AG09309 (cell line): ENCODE measurements at regions not wholly inside any gene's neighbourhood (a gene's known extent, or its start where the extent isn't known, plus 50 kb on each side); places are given as distances from the start of the nearest gene placed in this dataset.
A peak's percentile ranks its signal among the peaks of the same experiment; 100 is the strongest.

Experiments
- DNase-seq: peaks from one replicate; pipeline ENCODE4 v3.0.0-alpha.2; 2010; ENCODE audit warnings: low read depth
- H3K4me3 ChIP-seq: 2 replicates; pipeline ENCODE4 v1.5.1; 2011; ENCODE audit warnings: mild to moderate bottlenecking, low read depth, low read length, moderate library complexity; ENCODE audit not compliant: control insufficient read depth
- TF ChIP-seq, protein P1 (sequence below): IDR thresholded peaks from 2 replicates; pipeline ENCODE4 v1.5.1; 2011; ENCODE audit warnings: mild to moderate bottlenecking, low read depth, low read length, inconsistent platforms; ENCODE audit not compliant: insufficient read depth, control insufficient read depth; ENCODE audit errors: missing control alignments

DNA sequence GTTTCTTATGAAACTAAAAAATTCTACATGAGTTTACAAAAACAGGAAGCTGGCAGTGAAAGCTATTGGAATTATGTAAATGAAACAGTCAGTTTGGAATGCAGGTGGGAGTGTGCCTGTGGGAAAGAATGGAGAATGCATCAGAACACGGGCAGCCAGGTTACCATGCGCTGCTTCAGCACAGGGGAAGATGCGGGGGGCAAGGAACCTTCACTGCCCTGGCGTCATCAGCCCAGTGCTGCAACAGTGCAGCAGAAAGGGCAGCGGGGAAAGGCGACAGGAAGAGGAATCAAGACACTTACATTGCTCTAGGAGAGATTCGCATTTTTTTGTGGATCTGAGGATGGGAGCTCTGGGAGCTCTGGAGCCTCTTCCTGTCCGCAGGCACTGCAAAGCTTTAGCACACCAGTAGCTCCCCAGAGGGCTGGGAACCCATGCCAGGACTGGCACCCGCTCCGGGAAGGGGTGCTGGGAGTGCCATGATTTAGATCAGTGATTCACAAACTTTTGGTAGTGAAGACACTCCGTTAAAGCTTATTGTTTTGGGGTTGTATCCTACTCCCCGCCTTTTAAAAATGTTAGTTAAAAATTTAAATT is 64.1 kb upstream of the WDR26 start:
- no peak overlapping the region for H3K4me3 ChIP-seq
- no peak for DNase-seq
- TF ChIP-seq, protein P1, sequence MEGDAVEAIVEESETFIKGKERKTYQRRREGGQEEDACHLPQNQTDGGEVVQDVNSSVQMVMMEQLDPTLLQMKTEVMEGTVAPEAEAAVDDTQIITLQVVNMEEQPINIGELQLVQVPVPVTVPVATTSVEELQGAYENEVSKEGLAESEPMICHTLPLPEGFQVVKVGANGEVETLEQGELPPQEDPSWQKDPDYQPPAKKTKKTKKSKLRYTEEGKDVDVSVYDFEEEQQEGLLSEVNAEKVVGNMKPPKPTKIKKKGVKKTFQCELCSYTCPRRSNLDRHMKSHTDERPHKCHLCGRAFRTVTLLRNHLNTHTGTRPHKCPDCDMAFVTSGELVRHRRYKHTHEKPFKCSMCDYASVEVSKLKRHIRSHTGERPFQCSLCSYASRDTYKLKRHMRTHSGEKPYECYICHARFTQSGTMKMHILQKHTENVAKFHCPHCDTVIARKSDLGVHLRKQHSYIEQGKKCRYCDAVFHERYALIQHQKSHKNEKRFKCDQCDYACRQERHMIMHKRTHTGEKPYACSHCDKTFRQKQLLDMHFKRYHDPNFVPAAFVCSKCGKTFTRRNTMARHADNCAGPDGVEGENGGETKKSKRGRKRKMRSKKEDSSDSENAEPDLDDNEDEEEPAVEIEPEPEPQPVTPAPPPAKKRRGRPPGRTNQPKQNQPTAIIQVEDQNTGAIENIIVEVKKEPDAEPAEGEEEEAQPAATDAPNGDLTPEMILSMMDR: no peak

DNA sequence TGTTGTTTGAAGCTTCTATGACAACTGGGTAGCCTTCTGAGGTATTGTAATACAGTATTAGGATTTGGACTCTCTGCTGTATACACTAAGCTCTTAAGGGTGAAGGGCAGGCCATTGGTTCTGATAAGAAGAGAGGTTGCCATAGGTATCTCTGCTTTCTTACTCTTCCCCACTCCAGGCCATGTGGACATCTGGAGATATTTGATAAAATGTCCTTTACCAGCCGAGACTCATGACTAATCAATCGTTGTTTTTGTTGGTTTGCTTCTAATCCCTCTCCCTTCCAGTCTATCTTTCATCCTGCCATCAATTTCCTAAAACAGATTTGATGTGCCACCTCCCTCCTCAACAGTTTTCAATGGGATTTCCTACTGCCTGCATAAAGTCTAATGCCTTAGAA is 64.6 kb upstream of the WDR26 start:
- no peak for DNase-seq
- no peak overlapping the region for H3K4me3 ChIP-seq
- TF ChIP-seq, protein P1: no peak

DNA sequence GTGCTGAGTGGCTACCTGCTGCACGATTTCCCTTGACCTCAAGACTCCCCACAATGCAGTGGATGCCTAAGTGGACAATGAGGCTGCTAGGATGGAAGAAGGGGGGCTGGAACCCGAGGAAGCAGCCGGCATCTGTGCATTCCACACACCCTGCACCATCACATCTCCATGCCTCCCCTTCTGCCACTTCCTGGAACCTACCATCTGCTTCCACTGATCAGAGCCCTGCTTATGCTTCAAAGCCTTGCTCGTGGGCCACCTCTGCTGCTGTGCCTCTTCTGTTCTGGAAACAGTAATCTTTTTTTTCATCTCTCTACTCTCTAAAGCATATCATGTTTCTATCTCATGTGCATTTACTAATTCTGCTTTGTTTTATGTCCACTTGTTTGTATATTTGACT is 66.2 kb upstream of the WDR26 start:
- TF ChIP-seq, protein P1: no peak
- H3K4me3 ChIP-seq: no peak overlapping the region
- DNase-seq: no peak

DNA sequence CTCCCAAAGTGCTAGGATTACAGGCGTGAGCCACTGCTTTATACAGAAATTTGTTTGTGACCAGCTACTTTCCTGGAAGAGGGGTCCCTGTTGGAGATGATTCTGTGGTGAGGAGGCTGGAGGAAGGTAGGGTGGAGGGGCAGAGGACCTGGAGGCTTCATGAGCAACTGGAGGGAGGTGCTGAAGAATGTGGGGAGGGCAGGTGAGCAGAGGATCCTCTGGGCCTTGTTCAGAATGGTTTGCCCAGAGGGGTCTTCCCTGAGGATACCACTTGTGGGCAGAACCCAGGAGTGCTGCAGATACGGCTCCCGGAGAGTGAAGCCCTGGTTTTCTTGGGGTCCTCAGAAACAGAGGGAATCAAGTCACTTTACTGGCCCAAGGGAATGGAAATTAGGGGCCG is 67.2 kb upstream of the WDR26 start:
- TF ChIP-seq, protein P1: no peak
- no peak overlapping the region for H3K4me3 ChIP-seq
- DNase-seq: no peak

DNA sequence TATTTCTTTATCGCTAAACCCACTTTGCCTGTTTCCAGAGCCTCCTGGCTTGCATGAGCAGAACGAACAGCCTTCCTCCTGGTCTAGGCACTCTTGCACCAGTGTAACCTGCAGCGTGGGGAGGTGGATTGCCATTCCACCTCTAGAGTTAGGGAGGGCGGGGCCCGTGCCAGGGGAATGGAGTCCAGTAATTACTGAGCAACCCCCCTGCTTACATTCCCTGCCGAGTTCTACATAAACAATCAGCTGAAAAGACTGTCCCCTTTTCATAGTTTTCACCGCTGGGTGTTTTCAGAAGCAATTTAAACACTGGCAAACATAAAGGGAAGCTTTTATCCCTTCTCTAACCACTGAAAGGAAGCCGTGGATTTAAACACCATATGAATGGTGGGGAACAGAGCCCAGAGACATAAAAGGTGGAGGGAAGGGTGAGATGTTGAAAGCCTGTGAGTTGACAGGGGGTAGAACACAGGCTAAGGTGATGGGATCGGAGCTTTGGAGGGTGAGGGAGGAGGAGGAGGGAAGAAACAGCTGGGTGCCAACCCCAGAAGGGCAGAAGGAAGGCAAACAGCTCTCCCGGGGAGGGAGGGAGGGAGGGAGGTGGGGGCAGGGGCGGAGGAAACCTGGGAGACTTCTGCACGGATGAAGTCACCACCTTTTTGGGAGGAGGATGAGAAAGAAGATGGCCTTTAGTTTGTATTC is 68.0 kb upstream of the WDR26 start:
- H3K4me3 ChIP-seq: no peak overlapping the region
- no peak for DNase-seq
- TF ChIP-seq, protein P1: no peak

DNA sequence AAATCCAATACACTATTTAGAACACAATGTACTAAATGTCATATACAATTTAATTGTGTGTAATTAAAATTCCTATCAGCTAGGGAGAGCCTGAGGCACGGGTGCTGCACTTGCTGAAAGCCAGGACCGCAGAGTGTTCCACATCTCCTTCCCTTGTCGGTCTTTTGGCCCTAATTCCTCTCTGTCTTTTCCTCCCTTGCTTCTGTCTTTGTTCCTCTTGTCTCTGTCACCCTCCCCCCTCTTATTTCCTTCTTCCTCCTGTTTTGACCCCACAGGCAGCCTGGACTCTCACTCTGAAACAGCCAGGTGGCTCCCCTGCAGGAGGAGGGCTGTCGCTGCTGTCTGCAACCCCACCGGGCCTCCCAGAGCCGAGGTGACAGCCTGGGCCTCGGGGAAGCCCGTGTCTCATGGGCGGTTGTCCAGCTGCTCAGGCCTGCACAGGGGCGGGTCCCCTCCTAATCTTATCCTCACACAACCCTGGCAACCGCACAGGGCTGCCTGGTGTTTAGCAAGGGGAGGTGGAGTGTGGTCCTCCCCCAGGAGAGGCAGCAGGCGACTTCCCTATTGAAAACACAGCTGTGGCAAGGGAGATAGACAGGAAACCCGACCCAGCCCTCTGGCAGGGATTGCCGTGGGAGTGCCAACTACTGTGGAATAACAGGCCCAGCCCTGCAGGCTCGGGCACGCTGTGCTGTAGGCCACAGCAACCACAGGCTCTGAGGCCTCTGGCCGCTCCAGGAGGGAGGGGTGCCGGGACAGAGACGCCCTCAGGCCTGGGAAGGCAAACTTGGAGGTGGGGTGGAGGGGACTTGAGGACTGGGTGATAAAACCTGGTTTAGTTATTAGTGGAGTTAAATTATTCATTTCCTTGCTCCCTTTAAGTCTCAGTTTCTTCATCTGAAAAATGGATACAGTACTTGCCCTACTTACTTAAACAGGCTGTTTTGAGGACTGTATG is 68.8 kb upstream of the WDR26 start:
- H3K4me3 ChIP-seq: no peak overlapping the region
- DNase-seq: peak; percentile 71
- TF ChIP-seq, protein P1: no peak
